ENCODE measurements at regions not wholly inside any gene's neighbourhood (a gene's known extent, or its start where the extent isn't known, plus 50 kb on each side); places are given as distances from the start of the nearest gene placed in this dataset.

DNA sequence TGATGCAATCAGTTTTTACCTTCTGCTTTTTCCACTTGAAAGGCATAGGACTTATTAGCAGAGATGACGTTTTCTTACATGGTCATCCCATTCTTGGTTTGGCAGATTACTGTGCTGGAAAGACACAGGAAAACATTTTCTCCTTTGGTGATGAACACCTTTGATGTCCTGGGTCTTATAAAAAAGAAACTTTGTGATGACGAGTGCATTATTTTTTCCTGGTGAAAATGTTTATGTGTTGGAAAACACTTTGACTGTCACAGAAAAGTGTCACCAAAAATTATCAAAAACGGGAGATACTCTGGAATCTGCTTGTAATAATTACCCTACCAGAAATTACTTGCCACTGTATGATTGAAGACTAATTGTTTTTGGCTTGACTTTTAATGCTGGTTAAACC is 2020.9 kb downstream of the MAT2B start:
- TF ChIP-seq EZH2 (IDR thresholded peaks at IDR 0.05; ENCODE audit: borderline replicate concordance, low read length) = no peak
- TF ChIP-seq, protein P1, sequence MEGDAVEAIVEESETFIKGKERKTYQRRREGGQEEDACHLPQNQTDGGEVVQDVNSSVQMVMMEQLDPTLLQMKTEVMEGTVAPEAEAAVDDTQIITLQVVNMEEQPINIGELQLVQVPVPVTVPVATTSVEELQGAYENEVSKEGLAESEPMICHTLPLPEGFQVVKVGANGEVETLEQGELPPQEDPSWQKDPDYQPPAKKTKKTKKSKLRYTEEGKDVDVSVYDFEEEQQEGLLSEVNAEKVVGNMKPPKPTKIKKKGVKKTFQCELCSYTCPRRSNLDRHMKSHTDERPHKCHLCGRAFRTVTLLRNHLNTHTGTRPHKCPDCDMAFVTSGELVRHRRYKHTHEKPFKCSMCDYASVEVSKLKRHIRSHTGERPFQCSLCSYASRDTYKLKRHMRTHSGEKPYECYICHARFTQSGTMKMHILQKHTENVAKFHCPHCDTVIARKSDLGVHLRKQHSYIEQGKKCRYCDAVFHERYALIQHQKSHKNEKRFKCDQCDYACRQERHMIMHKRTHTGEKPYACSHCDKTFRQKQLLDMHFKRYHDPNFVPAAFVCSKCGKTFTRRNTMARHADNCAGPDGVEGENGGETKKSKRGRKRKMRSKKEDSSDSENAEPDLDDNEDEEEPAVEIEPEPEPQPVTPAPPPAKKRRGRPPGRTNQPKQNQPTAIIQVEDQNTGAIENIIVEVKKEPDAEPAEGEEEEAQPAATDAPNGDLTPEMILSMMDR (IDR thresholded peaks at IDR 0.05; ENCODE audit: low read length) = no peak
- H3K9me3 ChIP-seq (ENCODE audit: low read length) = no peaks in the 10 kb centered on the region
- no peaks in the 10 kb centered on the region for H3K79me2 ChIP-seq (ENCODE audit: insufficient read depth, low read length)
- no peak overlapping the region for H3K27ac ChIP-seq (ENCODE audit: low read depth, low read length, poor library complexity, severe bottlenecking)
- H3K9ac ChIP-seq (ENCODE audit: low read length) = no peak overlapping the region
- no peak overlapping the region for H3K4me3 ChIP-seq (ENCODE audit: low read depth, low read length, poor library complexity, severe bottlenecking)
- H3K27me3 ChIP-seq (ENCODE audit: insufficient read depth, low read length) = no peaks in the 10 kb centered on the region
- no peaks in the 10 kb centered on the region for H4K20me1 ChIP-seq (ENCODE audit: insufficient read depth, low read length)
- H3F3A ChIP-seq (ENCODE audit: insufficient read depth, low read length) = no peaks in the 10 kb centered on the region
- no peaks in the 10 kb centered on the region for H3K4me1 ChIP-seq (ENCODE audit: insufficient read depth, low read length, severe bottlenecking)
- H3K4me2 ChIP-seq (ENCODE audit: low read length) = no peak overlapping the region
- H3K36me3 ChIP-seq (ENCODE audit: insufficient read depth, low read length) = no peaks in the 10 kb centered on the region
- no peaks in the 10 kb centered on the region for H3K9me2 ChIP-seq (ENCODE audit: low read depth, low read length)
- H2AFZ ChIP-seq (ENCODE audit: low read length) = no peak overlapping the region

DNA sequence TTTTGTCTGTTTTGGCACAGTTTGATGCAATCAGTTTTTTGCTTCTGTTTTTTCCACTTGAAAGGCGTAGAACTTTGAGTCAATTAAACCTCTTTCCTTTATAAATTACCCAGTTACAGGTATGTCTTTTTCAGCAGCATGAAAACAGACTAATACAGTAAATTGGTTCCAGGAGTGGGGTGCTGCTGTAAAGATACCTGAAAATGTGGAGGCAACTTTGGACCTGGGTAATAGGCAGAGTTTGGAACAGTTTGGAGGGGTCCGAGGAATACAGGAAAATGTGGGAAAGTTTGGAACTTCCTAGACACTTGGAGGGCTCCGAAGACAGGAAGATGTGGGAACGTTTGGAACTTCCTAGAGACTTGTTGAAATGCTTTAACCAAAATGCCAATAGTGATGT is 2022.2 kb downstream of the MAT2B start:
- Histone ChIP-seq H3K36me3 (ENCODE audit: insufficient read depth, low read length) (no peaks in the 10 kb centered on the region), H3K9me2 (ENCODE audit: low read depth, low read length) (no peaks in the 10 kb centered on the region), H3K27ac (ENCODE audit: low read depth, low read length, poor library complexity, severe bottlenecking) (no peak overlapping the region), H3K4me2 (ENCODE audit: low read length) (no peak overlapping the region), H3K79me2 (ENCODE audit: insufficient read depth, low read length) (no peaks in the 10 kb centered on the region), H3F3A (ENCODE audit: insufficient read depth, low read length) (no peaks in the 10 kb centered on the region), H3K4me1 (ENCODE audit: insufficient read depth, low read length, severe bottlenecking) (no peaks in the 10 kb centered on the region), H3K9ac (ENCODE audit: low read length) (no peak overlapping the region), H3K9me3 (ENCODE audit: low read length) (no peaks in the 10 kb centered on the region), H2AFZ (ENCODE audit: low read length) (no peak overlapping the region), H3K27me3 (ENCODE audit: insufficient read depth, low read length) (no peaks in the 10 kb centered on the region), H4K20me1 (ENCODE audit: insufficient read depth, low read length) (no peaks in the 10 kb centered on the region), H3K4me3 (ENCODE audit: low read depth, low read length, poor library complexity, severe bottlenecking) (no peak overlapping the region)
- no peak for TF ChIP-seq EZH2 (IDR thresholded peaks at IDR 0.05; ENCODE audit: borderline replicate concordance, low read length)
- TF ChIP-seq, protein P1 (IDR thresholded peaks at IDR 0.05; ENCODE audit: low read length) = no peak

DNA sequence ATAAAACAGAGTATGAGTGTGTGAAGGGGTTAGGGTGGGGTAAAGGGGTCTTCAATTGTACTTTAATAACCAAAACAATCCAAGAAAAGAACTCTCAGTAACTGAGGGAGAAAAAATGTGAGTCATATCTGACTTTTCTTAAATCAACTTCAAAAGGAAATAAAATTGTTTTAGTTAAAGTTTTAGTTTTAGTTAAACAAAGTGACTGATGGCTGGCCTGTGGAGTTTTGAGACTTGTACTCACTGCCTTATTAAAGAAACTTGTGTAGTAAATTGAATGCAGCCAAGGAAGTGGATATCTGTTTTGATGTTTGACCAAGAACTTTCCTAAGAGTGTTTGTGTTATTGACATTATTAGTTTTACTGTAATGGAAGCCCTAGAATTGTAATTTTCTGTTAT is 2032.6 kb downstream of the MAT2B start:
- H4K20me1 ChIP-seq (ENCODE audit: insufficient read depth, low read length) = no peaks in the 10 kb centered on the region
- H3K4me1 ChIP-seq (ENCODE audit: insufficient read depth, low read length, severe bottlenecking) = no peaks in the 10 kb centered on the region
- H3F3A ChIP-seq (ENCODE audit: insufficient read depth, low read length) = no peaks in the 10 kb centered on the region
- H3K4me2 ChIP-seq (ENCODE audit: low read length) = no peak overlapping the region
- no peak overlapping the region for H3K9ac ChIP-seq (ENCODE audit: low read length)
- no peaks in the 10 kb centered on the region for H3K79me2 ChIP-seq (ENCODE audit: insufficient read depth, low read length)
- H3K9me2 ChIP-seq (ENCODE audit: low read depth, low read length) = no peaks in the 10 kb centered on the region
- no peaks in the 10 kb centered on the region for H3K27me3 ChIP-seq (ENCODE audit: insufficient read depth, low read length)
- no peak overlapping the region for H3K4me3 ChIP-seq (ENCODE audit: low read depth, low read length, poor library complexity, severe bottlenecking)
- H3K36me3 ChIP-seq (ENCODE audit: insufficient read depth, low read length) = no peaks in the 10 kb centered on the region
- TF ChIP-seq EZH2 (IDR thresholded peaks at IDR 0.05; ENCODE audit: borderline replicate concordance, low read length) = no peak
- TF ChIP-seq, protein P1 (IDR thresholded peaks at IDR 0.05; ENCODE audit: low read length) = no peak
- H2AFZ ChIP-seq (ENCODE audit: low read length) = no peak overlapping the region
- H3K27ac ChIP-seq (ENCODE audit: low read depth, low read length, poor library complexity, severe bottlenecking) = no peak overlapping the region
- H3K9me3 ChIP-seq (ENCODE audit: low read length) = no peaks in the 10 kb centered on the region
